ENCODE measurements at regions not wholly inside any gene's neighbourhood (a gene's known extent, or its start where the extent isn't known, plus 50 kb on each side); places are given as distances from the start of the nearest gene placed in this dataset.

GRCh38 chr15:66879531-66880368 lies 177.7 kb downstream of the SMAD6 start:
- Mint-ChIP-seq H3K4me3 (no peak overlapping the region), H3K4me1 (peaks cover 20% of the 10 kb centered on the region), H3K9me3 (no peaks in the 10 kb centered on the region), H3K27me3 (ENCODE audit: insufficient read depth) (no peaks in the 10 kb centered on the region), H3K36me3 (ENCODE audit: low read depth) (no peaks in the 10 kb centered on the region), H3K27ac (no peak overlapping the region)
- TF ChIP-seq CTCF (conservative IDR thresholded peaks at IDR 0.05), result no peak
- peak; percentile 45 for DNase-seq
- H3K9ac ChIP-seq (ENCODE audit: extremely low read depth, low read length, poor library complexity, severe bottlenecking), result no peak overlapping the region
- H3K36me3 ChIP-seq (ENCODE audit: control insufficient read depth, insufficient read depth, low read length), result no peaks in the 10 kb centered on the region
- H3K9me3 ChIP-seq (ENCODE audit: control insufficient read depth, low read length), result no peaks in the 10 kb centered on the region
- no peak overlapping the region for H3K4me3 ChIP-seq (ENCODE audit: low read length)
- 94 to 97% methylated on average over 5 to 7 of the region's 8 CpGs for WGBS, 2 experiments (ENCODE audit: insufficient coverage in 1 of 2, insufficient read length in 1 of 2)
- H3K27me3 ChIP-seq (ENCODE audit: control insufficient read depth, insufficient read depth, low read length, poor library complexity, severe bottlenecking), result no peaks in the 10 kb centered on the region
- H3K27ac ChIP-seq (ENCODE audit: low read depth, low read length), result no peak overlapping the region
- no peaks in the 10 kb centered on the region for H3K4me1 ChIP-seq (ENCODE audit: control insufficient read depth, insufficient read depth, low read length)

- Mint-ChIP-seq H3K4me3 (no peak overlapping the region), H3K4me1 (peaks cover 20% of the 10 kb centered on the region), H3K9me3 (no peaks in the 10 kb centered on the region), H3K27ac (peak overlapping the region; percentile 1), H3K27me3 (ENCODE audit: insufficient read depth) (no peaks in the 10 kb centered on the region), H3K36me3 (ENCODE audit: low read depth) (no peaks in the 10 kb centered on the region)
- Histone ChIP-seq H3K27me3 (ENCODE audit: control insufficient read depth, insufficient read depth, low read length, poor library complexity, severe bottlenecking) (no peaks in the 10 kb centered on the region), H3K4me1 (ENCODE audit: control insufficient read depth, insufficient read depth, low read length) (no peaks in the 10 kb centered on the region), H3K9me3 (ENCODE audit: control insufficient read depth, low read length) (peaks cover 4% of the 10 kb centered on the region), H3K4me3 (ENCODE audit: low read length) (no peak overlapping the region), H3K36me3 (ENCODE audit: control insufficient read depth, insufficient read depth, low read length) (no peaks in the 10 kb centered on the region), H3K27ac (ENCODE audit: low read depth, low read length) (no peak overlapping the region), H3K9ac (ENCODE audit: extremely low read depth, low read length, poor library complexity, severe bottlenecking) (no peak overlapping the region)
- 92 to 93% methylated on average over 4 to 11 of the region's 11 CpGs for WGBS, 2 experiments (ENCODE audit: insufficient coverage in 1 of 2, insufficient read length in 1 of 2)
- peak; percentile 39 for DNase-seq
- no peak for TF ChIP-seq CTCF (conservative IDR thresholded peaks at IDR 0.05)
Measured at GRCh38 chr15:66880380-66881155, 178.5 kb downstream of the SMAD6 start.

- Histone ChIP-seq H3K9ac (ENCODE audit: extremely low read depth, low read length, poor library complexity, severe bottlenecking) (no peak overlapping the region), H3K27me3 (ENCODE audit: control insufficient read depth, insufficient read depth, low read length, poor library complexity, severe bottlenecking) (no peaks in the 10 kb centered on the region), H3K27ac (ENCODE audit: low read depth, low read length) (no peak overlapping the region), H3K4me3 (ENCODE audit: low read length) (no peak overlapping the region), H3K9me3 (ENCODE audit: control insufficient read depth, low read length) (peaks cover 12% of the 10 kb centered on the region), H3K36me3 (ENCODE audit: control insufficient read depth, insufficient read depth, low read length) (no peaks in the 10 kb centered on the region), H3K4me1 (ENCODE audit: control insufficient read depth, insufficient read depth, low read length) (no peaks in the 10 kb centered on the region)
- Mint-ChIP-seq H3K9me3 (peaks cover 3% of the 10 kb centered on the region), H3K4me3 (no peak overlapping the region), H3K27ac (peak overlapping the region; percentile 1), H3K36me3 (ENCODE audit: low read depth) (peaks cover 2% of the 10 kb centered on the region), H3K27me3 (ENCODE audit: insufficient read depth) (no peaks in the 10 kb centered on the region), H3K4me1 (peaks cover 18% of the 10 kb centered on the region)
- 95% methylated on average over 3 to 10 of the region's 12 CpGs for WGBS, 2 experiments (ENCODE audit: insufficient coverage in 1 of 2, insufficient read length in 1 of 2)
- TF ChIP-seq CTCF (conservative IDR thresholded peaks at IDR 0.05), result no peak
- peak; percentile 48 for DNase-seq
Measured at GRCh38 chr15:66881173-66881905, 179.3 kb downstream of the SMAD6 start.
